K562 (cell line): ENCODE measurements at regions not wholly inside any gene's neighbourhood (a gene's known extent, or its start where the extent isn't known, plus 50 kb on each side); places are given as distances from the start of the nearest gene placed in this dataset.

Experiments used
- ADNP ChIP-seq: fragments of 200-800 bp; sonication (Bioruptor generic); IDR thresholded peaks from 2 replicates; pipeline ENCODE4 v1.6.1; 2016; ENCODE audit warnings: missing genetic modification characterization, missing compliant biosample characterization
- CTCF ChIP-seq, 3 experiments: IDR thresholded peaks in 2 of 3; conservative IDR thresholded peaks in 1 of 3; 2 replicates each; pipeline ENCODE4 v1.5.1; 2011 to 2012; ENCODE audit warnings: low read length in 3 of 3, mild to moderate bottlenecking in 3 of 3, control low read depth in 2 of 3, improper control_type of control experiment in 1 of 3, inconsistent platforms in 1 of 3, low read depth in 1 of 3, mixed read lengths in 1 of 3, moderate library complexity in 1 of 3; ENCODE audit not compliant: insufficient read depth in 2 of 3
- HSF4 ChIP-seq: fragments of 250-450 bp; sonication (Bioruptor Pico); IDR thresholded peaks from 2 replicates; pipeline ENCODE4 v2.1.2; 2022; ENCODE audit warnings: mild to moderate bottlenecking, moderate library complexity, borderline replicate concordance
- MLX ChIP-seq, 2 experiments: fragments of 450-650 bp in 1 of 2; sonication (generic) in 1 of 2; formaldehyde crosslinking; conservative IDR thresholded peaks; 2 replicates each; pipeline versions ENCODE4 v1.4.0 to v1.8.1; 2020 to 2022; ENCODE audit warnings: mild to moderate bottlenecking in 1 of 2, missing genetic modification reagents in 1 of 2
- NR2C1 ChIP-seq, 2 experiments: fragments of 450-650 bp; IDR thresholded peaks; 2 replicates each; pipeline ENCODE4 v1.6.1; 2017; ENCODE audit warnings: mild to moderate bottlenecking in 2 of 2, antibody characterized with exemption in 1 of 2, inconsistent platforms in 1 of 2, missing compliant biosample characterization in 1 of 2, missing genetic modification characterization in 1 of 2
- POLR2A ChIP-seq: fragments of 450-650 bp; conservative IDR thresholded peaks from 2 replicates; pipeline ENCODE4 v1.6.1; 2016
- REST ChIP-seq, 2 experiments: fragments of 450-650 bp; formaldehyde crosslinking in 1 of 2; IDR thresholded peaks; 2 replicates each; pipeline versions ENCODE4 v1.4.0 to v1.6.1; 2014 to 2020; ENCODE audit warnings: mild to moderate bottlenecking in 2 of 2, borderline replicate concordance in 1 of 2, low read depth in 1 of 2
- SIX5 ChIP-seq, 2 experiments: IDR thresholded peaks; 2 replicates each; pipeline ENCODE4 v1.6.1; 2011; ENCODE audit warnings: low read length in 2 of 2, borderline replicate concordance in 1 of 2, low read depth in 1 of 2, mild to moderate bottlenecking in 1 of 2, moderate library complexity in 1 of 2; ENCODE audit not compliant: insufficient read depth in 1 of 2
- ZBTB11 ChIP-seq, 3 experiments: fragments of 200-800 bp in 1 of 3; fragments of 250-450 bp in 1 of 3; fragments of 450-650 bp in 1 of 3; sonication (Bioruptor Pico) in 1 of 3; sonication (Bioruptor generic) in 1 of 3; formaldehyde crosslinking in 1 of 3; IDR thresholded peaks; 2 replicates each; pipeline versions ENCODE4 v1.6.1 to v1.8.0; 2016 to 2022; ENCODE audit warnings: mild to moderate bottlenecking in 2 of 3, missing genetic modification characterization in 2 of 3, missing compliant biosample characterization in 1 of 3, moderate library complexity in 1 of 3
- ZFP36 ChIP-seq: fragments of 150-350 bp; IDR thresholded peaks from 2 replicates; pipeline ENCODE4 v1.6.1; 2018; ENCODE audit warnings: low read length, low read depth; ENCODE audit not compliant: partially characterized antibody
- ZNF354B ChIP-seq: fragments of 250-450 bp; sonication (Bioruptor Pico); IDR thresholded peaks from 2 replicates; pipeline ENCODE4 v1.4.0; 2020

- TF ChIP-seq CTCF (IDR thresholded peaks at IDR 0.05 in 2 of 3, conservative IDR thresholded peaks at IDR 0.05 in 1 of 3; ENCODE audit: insufficient read depth in 2 of 3, low read depth in 1 of 3, low read length in 3 of 3): no peak
- TF ChIP-seq POLR2A: no peak
- TF ChIP-seq ZNF354B (CRISPR knock-in tag): no peak
- no peak for TF ChIP-seq ZFP36
- no peak for TF ChIP-seq ZBTB11 (CRISPR knock-in tag; IDR thresholded peaks at IDR 0.05)
- no peak for TF ChIP-seq ADNP (tag)
- no peak for TF ChIP-seq HSF4 (CRISPR knock-in tag)
- no peak for TF ChIP-seq REST (IDR thresholded peaks at IDR 0.05; ENCODE audit: borderline replicate concordance)
- no peak for TF ChIP-seq REST (CRISPR knock-in tag; IDR thresholded peaks at IDR 0.05; ENCODE audit: low read depth)
- no peak for TF ChIP-seq MLX (CRISPR knock-in tag; conservative IDR thresholded peaks at IDR 0.05)
- TF ChIP-seq SIX5 (IDR thresholded peaks at IDR 0.05; ENCODE audit: borderline replicate concordance in 1 of 2, insufficient read depth in 1 of 2, low read depth in 1 of 2, low read length in 2 of 2): no peak
- TF ChIP-seq NR2C1 (IDR thresholded peaks at IDR 0.05): no peak
- TF ChIP-seq NR2C1 (tag; IDR thresholded peaks at IDR 0.05): no peak
Observed at GRCh38 chr10:52663161-52663560, 109.4 kb downstream of the MBL2 start.
